Prostate gland (tissue), 2 donors: ENCODE measurements at regions not wholly inside any gene's neighbourhood (a gene's known extent, or its start where the extent isn't known, plus 50 kb on each side); places are given as distances from the start of the nearest gene placed in this dataset.

Experiments
- POLR2A ChIP-seq: fragments of 450-650 bp; IDR thresholded peaks from one replicate; pipeline ENCODE4 v1.6.1; 2016; ENCODE audit warnings: antibody characterized with exemption, mild to moderate bottlenecking
- TF ChIP-seq, protein P1 (sequence below), 4 experiments: fragments of 200-600 bp in 2 of 4; fragments of 450-650 bp in 2 of 4; sonication (generic) in 2 of 4; IDR thresholded peaks; 1 replicate in 3 of 4; 2 replicates in 1 of 4; pipeline ENCODE4 v1.5.1; 2016 to 2019; ENCODE audit warnings: antibody characterized with exemption in 4 of 4, mild to moderate bottlenecking in 2 of 4, moderate library complexity in 2 of 4

DNA sequence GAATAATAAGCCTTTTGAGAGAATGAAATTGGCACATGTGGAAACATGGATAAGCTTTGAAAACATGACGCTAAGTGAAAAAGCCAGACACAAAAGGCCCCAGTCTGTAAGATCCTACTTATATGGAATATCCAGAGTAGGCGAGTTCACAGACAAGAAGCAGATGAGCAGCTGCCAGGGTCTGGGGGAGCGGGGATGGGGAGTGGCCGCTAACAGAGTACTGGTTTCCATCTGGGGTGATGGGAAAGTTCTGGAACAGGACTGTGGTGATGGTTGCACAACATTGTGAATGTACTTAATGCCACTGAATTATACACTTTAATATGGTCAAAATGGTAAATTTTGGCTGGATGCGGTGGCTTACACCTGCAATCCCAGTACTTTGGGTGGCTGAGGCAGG is 126.5 kb downstream of the SPATA19 start:
- TF ChIP-seq, protein P1, sequence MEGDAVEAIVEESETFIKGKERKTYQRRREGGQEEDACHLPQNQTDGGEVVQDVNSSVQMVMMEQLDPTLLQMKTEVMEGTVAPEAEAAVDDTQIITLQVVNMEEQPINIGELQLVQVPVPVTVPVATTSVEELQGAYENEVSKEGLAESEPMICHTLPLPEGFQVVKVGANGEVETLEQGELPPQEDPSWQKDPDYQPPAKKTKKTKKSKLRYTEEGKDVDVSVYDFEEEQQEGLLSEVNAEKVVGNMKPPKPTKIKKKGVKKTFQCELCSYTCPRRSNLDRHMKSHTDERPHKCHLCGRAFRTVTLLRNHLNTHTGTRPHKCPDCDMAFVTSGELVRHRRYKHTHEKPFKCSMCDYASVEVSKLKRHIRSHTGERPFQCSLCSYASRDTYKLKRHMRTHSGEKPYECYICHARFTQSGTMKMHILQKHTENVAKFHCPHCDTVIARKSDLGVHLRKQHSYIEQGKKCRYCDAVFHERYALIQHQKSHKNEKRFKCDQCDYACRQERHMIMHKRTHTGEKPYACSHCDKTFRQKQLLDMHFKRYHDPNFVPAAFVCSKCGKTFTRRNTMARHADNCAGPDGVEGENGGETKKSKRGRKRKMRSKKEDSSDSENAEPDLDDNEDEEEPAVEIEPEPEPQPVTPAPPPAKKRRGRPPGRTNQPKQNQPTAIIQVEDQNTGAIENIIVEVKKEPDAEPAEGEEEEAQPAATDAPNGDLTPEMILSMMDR (IDR thresholded peaks at IDR 0.05), result no peak
- no peak for TF ChIP-seq POLR2A
